Gastrocnemius medialis (tissue), 4 donors: ENCODE measurements at regions not wholly inside any gene's neighbourhood (a gene's known extent, or its start where the extent isn't known, plus 50 kb on each side); places are given as distances from the start of the nearest gene placed in this dataset.

ENCODE experiments used
- ATAC-seq, 2 donors: fragments of 150-250 bp; one replicate each; pipeline ENCODE4 v1.9.1; 2016
- DNase-seq, 2 donors: peaks; one replicate each; pipeline ENCODE4 v3.0.0-alpha.2; 2019
- H3K27ac ChIP-seq, 4 donors: fragments of 200-600 bp; sonication (generic); 1 replicate in 1 of 4; 2 replicates in 3 of 4; pipeline ENCODE4 v1.5.1; 2016 to 2018; ENCODE audit warnings: mild to moderate bottlenecking in 2 of 4, moderate library complexity in 1 of 4
- H3K27me3 ChIP-seq, 3 donors: fragments of 200-600 bp; sonication (generic) in 2 of 3; 1 replicate in 1 of 3; 2 replicates in 2 of 3; pipeline versions ENCODE4 v1.5.1 to v1.6.0; 2016 to 2019; ENCODE audit warnings: mild to moderate bottlenecking in 1 of 3, moderate library complexity in 1 of 3
- H3K36me3 ChIP-seq, 2 donors: fragments of 200-600 bp; sonication (generic) in 1 of 2; one replicate each; pipeline ENCODE4 v1.5.1; 2017 to 2018
- H3K4me1 ChIP-seq, 2 donors: fragments of 200-600 bp; sonication (generic) in 1 of 2; one replicate each; pipeline ENCODE4 v1.5.1; 2016 to 2017; ENCODE audit warnings: mild to moderate bottlenecking in 2 of 2
- H3K4me3 ChIP-seq, 4 donors: fragments of 200-600 bp; sonication (generic) in 3 of 4; 1 replicate in 1 of 4; 2 replicates in 3 of 4; pipeline ENCODE4 v1.5.1; 2016 to 2019; ENCODE audit warnings: mild to moderate bottlenecking in 2 of 4
- H3K9me3 ChIP-seq, 3 donors: fragments of 200-600 bp; sonication (generic) in 2 of 3; 1 replicate in 1 of 3; 2 replicates in 2 of 3; pipeline ENCODE4 v1.5.1; 2016 to 2019
- CTCF ChIP-seq, 5 experiments: fragments of 450-650 bp in 3 of 5; fragments of 200-600 bp in 2 of 5; sonication (generic) in 2 of 5; IDR thresholded peaks in 4 of 5; conservative IDR thresholded peaks in 1 of 5; 1 replicate in 4 of 5; 2 replicates in 1 of 5; pipeline ENCODE4 v1.5.1; 2016 to 2019; ENCODE audit warnings: antibody characterized with exemption in 5 of 5, mild to moderate bottlenecking in 3 of 5, moderate library complexity in 3 of 5
- POLR2A ChIP-seq, 2 donors: fragments of 450-650 bp; IDR thresholded peaks; one replicate each; pipeline ENCODE4 v1.6.1; 2017; ENCODE audit warnings: antibody characterized with exemption in 2 of 2, mild to moderate bottlenecking in 2 of 2, moderate library complexity in 2 of 2
- in situ Hi-C, 4 donors: fragments of 200-750 bp; cut with MboI; loops; one replicate each; pipeline versions ENCODE4 v1.15.0 to v1.8.0; 2017; ENCODE audit warnings: low sequenced_read_pairs in 4 of 4
- intact Hi-C: fragments of 100-400 bp; cut with DNase I; formaldehyde crosslinking; loops from one replicate; pipeline ENCODE4 v1.15.1; 2023; ENCODE audit warnings: low total_unique reads

- no peak overlapping the region for H3K27ac ChIP-seq
Observed at GRCh38 chr17:72516772-72517399, 396.1 kb downstream of the SOX9 start.

GRCh38 chr17:72517413-72518158, 396.8 kb downstream of the SOX9 start:
- DNase-seq (no peak), ATAC-seq (no peak)
- TF ChIP-seq CTCF (IDR thresholded peaks at IDR 0.05 in 4 of 5, conservative IDR thresholded peaks at IDR 0.05 in 1 of 5) (no peak), POLR2A (IDR thresholded peaks at IDR 0.05) (no peak)
- in situ Hi-C loops (no loop called here), intact Hi-C loops (no loop called here)
- no peaks in the 10 kb centered on the region for H3K9me3 ChIP-seq
- no peak overlapping the region for H3K27ac ChIP-seq
- H3K4me1 ChIP-seq: no peaks in the 10 kb centered on the region
- H3K27me3 ChIP-seq: no peaks in the 10 kb centered on the region
- H3K36me3 ChIP-seq: no peaks in the 10 kb centered on the region
- H3K4me3 ChIP-seq: no peak overlapping the region

More at GRCh38 chr17:72516772-72517399, 396.1 kb downstream of the SOX9 start:
- in situ Hi-C loops: no loop called here
- Histone ChIP-seq H3K4me3 (no peak overlapping the region), H3K9me3 (no peaks in the 10 kb centered on the region), H3K27me3 (no peaks in the 10 kb centered on the region), H3K4me1 (no peaks in the 10 kb centered on the region), H3K36me3 (no peaks in the 10 kb centered on the region)
- intact Hi-C loops: no loop called here
- DNase-seq (peak in 1 of 2 donors; percentile 21), ATAC-seq (peak; percentile 33 to 46)
- no peak for TF ChIP-seq CTCF (IDR thresholded peaks at IDR 0.05 in 4 of 5, conservative IDR thresholded peaks at IDR 0.05 in 1 of 5)
- TF ChIP-seq POLR2A (IDR thresholded peaks at IDR 0.05): no peak

- Histone ChIP-seq H3K9me3 (no peaks in the 10 kb centered on the region), H3K4me3 (no peak overlapping the region), H3K36me3 (no peaks in the 10 kb centered on the region), H3K27ac (no peak overlapping the region), H3K4me1 (no peaks in the 10 kb centered on the region), H3K27me3 (no peaks in the 10 kb centered on the region)
- ATAC-seq (no peak), DNase-seq (no peak)
- TF ChIP-seq CTCF (IDR thresholded peaks at IDR 0.05 in 4 of 5, conservative IDR thresholded peaks at IDR 0.05 in 1 of 5) (no peak), POLR2A (IDR thresholded peaks at IDR 0.05) (no peak)
- intact Hi-C loops: no loop called here
- in situ Hi-C loops: no loop called here
Observed at GRCh38 chr17:72518159-72518732, 397.4 kb downstream of the SOX9 start.

GRCh38 chr17:72518753-72519597, 398.2 kb downstream of the SOX9 start:
- H3K9me3 ChIP-seq: no peaks in the 10 kb centered on the region
- no peak overlapping the region for H3K4me3 ChIP-seq
- no peaks in the 10 kb centered on the region for H3K27me3 ChIP-seq
- no peaks in the 10 kb centered on the region for H3K36me3 ChIP-seq
- TF ChIP-seq POLR2A (IDR thresholded peaks at IDR 0.05) (no peak), CTCF (IDR thresholded peaks at IDR 0.05 in 4 of 5, conservative IDR thresholded peaks at IDR 0.05 in 1 of 5) (no peak)
- no peaks in the 10 kb centered on the region for H3K4me1 ChIP-seq
- DNase-seq: no peak
- intact Hi-C loops: no loop called here
- in situ Hi-C loops: no loop called here
- no peak overlapping the region for H3K27ac ChIP-seq
- ATAC-seq: no peak
